22Rv1 (cell line): ENCODE measurements at regions not wholly inside any gene's neighbourhood (a gene's known extent, or its start where the extent isn't known, plus 50 kb on each side); places are given as distances from the start of the nearest gene placed in this dataset.

Experiments used
- ZFX ChIP-seq: fragments of 450-650 bp; IDR thresholded peaks from 2 replicates; pipeline ENCODE4 v1.6.1; 2017; ENCODE audit warnings: antibody characterized with exemption, borderline replicate concordance
- TF ChIP-seq, protein P1 (sequence below): fragments of 450-650 bp; IDR thresholded peaks from 2 replicates; pipeline ENCODE4 v1.5.1; 2017; ENCODE audit warnings: mild to moderate bottlenecking

DNA sequence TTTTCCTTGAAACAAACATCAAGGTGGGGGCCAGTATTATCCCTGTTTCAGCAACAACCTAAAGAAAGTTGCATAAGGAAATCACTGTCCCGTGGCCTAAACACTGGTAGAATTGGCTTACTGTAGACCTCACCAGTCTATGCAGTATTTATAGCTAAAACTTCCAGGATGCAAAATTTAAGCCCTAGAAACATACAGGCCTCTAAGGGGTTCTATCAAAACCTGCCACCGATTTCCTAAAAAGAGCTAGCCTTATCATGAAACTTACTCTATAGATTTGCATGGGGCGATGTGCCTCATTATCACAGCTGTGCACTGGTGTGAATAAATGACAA lies 84.3 kb upstream of the FOXQ1 start:
- TF ChIP-seq, protein P1, sequence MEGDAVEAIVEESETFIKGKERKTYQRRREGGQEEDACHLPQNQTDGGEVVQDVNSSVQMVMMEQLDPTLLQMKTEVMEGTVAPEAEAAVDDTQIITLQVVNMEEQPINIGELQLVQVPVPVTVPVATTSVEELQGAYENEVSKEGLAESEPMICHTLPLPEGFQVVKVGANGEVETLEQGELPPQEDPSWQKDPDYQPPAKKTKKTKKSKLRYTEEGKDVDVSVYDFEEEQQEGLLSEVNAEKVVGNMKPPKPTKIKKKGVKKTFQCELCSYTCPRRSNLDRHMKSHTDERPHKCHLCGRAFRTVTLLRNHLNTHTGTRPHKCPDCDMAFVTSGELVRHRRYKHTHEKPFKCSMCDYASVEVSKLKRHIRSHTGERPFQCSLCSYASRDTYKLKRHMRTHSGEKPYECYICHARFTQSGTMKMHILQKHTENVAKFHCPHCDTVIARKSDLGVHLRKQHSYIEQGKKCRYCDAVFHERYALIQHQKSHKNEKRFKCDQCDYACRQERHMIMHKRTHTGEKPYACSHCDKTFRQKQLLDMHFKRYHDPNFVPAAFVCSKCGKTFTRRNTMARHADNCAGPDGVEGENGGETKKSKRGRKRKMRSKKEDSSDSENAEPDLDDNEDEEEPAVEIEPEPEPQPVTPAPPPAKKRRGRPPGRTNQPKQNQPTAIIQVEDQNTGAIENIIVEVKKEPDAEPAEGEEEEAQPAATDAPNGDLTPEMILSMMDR: no peak
- no peak for TF ChIP-seq ZFX
